Subcutaneous abdominal adipose tissue (tissue), 5 donors: ENCODE measurements at regions not wholly inside any gene's neighbourhood (a gene's known extent, or its start where the extent isn't known, plus 50 kb on each side); places are given as distances from the start of the nearest gene placed in this dataset.

ENCODE experiments used
- H3K27ac ChIP-seq: one replicate; pipeline ENCODE4 v1.7.0; 2013; ENCODE audit warnings: low read depth, mild to moderate bottlenecking, inconsistent platforms, low read length, moderate library complexity
- H3K27me3 ChIP-seq, 5 donors: one replicate each; pipeline ENCODE4 v1.7.0; 2013; ENCODE audit warnings: low read length in 5 of 5, inconsistent platforms in 1 of 5; ENCODE audit not compliant: control insufficient read depth in 5 of 5, insufficient read depth in 4 of 5
- H3K36me3 ChIP-seq, 5 donors: one replicate each; pipeline ENCODE4 v1.7.0; 2013; ENCODE audit warnings: low read length in 5 of 5; ENCODE audit not compliant: control insufficient read depth in 5 of 5, insufficient read depth in 5 of 5
- H3K4me1 ChIP-seq, 5 donors: one replicate each; pipeline ENCODE4 v1.7.0; 2013; ENCODE audit warnings: low read length in 5 of 5, mild to moderate bottlenecking in 3 of 5, moderate library complexity in 1 of 5; ENCODE audit not compliant: control insufficient read depth in 5 of 5, insufficient read depth in 5 of 5
- H3K4me3 ChIP-seq, 5 donors: one replicate each; pipeline ENCODE4 v1.7.0; 2013; ENCODE audit warnings: low read length in 5 of 5, low read depth in 1 of 5
- H3K9ac ChIP-seq, 5 donors: one replicate each; pipeline ENCODE4 v1.7.0; 2013; ENCODE audit warnings: low read length in 5 of 5, mild to moderate bottlenecking in 4 of 5, moderate library complexity in 3 of 5
- H3K9me3 ChIP-seq, 5 donors: one replicate each; pipeline ENCODE4 v1.7.0; 2013; ENCODE audit warnings: low read length in 5 of 5; ENCODE audit not compliant: control insufficient read depth in 5 of 5
- donor health status: healthy.
- donor health status: healthy.
- donor health status: healthy.
- donor health status: healthy.
- donor health status: healthy.

GRCh38 chr9:105054491-105054890 lies 126.5 kb upstream of the ABCA1 start:
- Histone ChIP-seq H3K9ac (no peak overlapping the region), H3K9me3 (no peaks in the 10 kb centered on the region), H3K27ac (no peak overlapping the region), H3K4me1 (peaks cover 0 to 11% (median 7%) of the 10 kb centered on the region in 5 donors), H3K36me3 (no peaks in the 10 kb centered on the region), H3K4me3 (no peak overlapping the region), H3K27me3 (no peaks in the 10 kb centered on the region)

- H3K27ac ChIP-seq, result no peak overlapping the region
- H3K9me3 ChIP-seq, result no peaks in the 10 kb centered on the region
- H3K36me3 ChIP-seq, result no peaks in the 10 kb centered on the region
- no peak overlapping the region for H3K9ac ChIP-seq
- no peaks in the 10 kb centered on the region for H3K27me3 ChIP-seq
- H3K4me3 ChIP-seq, result no peak overlapping the region
- peaks cover 0 to 11% (median 7%) of the 10 kb centered on the region in 5 donors for H3K4me1 ChIP-seq
Observed at GRCh38 chr9:105055917-105056316, 128.0 kb upstream of the ABCA1 start.

GRCh38 chr9:105057551-105057950 lies 129.6 kb upstream of the ABCA1 start:
- Histone ChIP-seq H3K9me3 (no peaks in the 10 kb centered on the region), H3K27me3 (no peaks in the 10 kb centered on the region), H3K27ac (no peak overlapping the region), H3K4me1 (peaks cover 0 to 12% (median 7%) of the 10 kb centered on the region in 5 donors), H3K4me3 (no peak overlapping the region), H3K9ac (no peak overlapping the region), H3K36me3 (no peaks in the 10 kb centered on the region)

GRCh38 chr9:105059252-105059651 lies 131.3 kb upstream of the ABCA1 start:
- Histone ChIP-seq H3K9me3 (no peaks in the 10 kb centered on the region), H3K27me3 (no peaks in the 10 kb centered on the region), H3K36me3 (no peaks in the 10 kb centered on the region), H3K9ac (no peak overlapping the region), H3K4me1 (peaks cover 7 to 19% (median 13%) of the 10 kb centered on the region in 5 donors), H3K27ac (no peak overlapping the region), H3K4me3 (no peak overlapping the region)

GRCh38 chr9:105062222-105062855 lies 134.4 kb upstream of the ABCA1 start:
- no peak overlapping the region for H3K9ac ChIP-seq
- H3K9me3 ChIP-seq, result no peaks in the 10 kb centered on the region
- H3K4me1 ChIP-seq, result peaks cover 16 to 41% (median 34%) of the 10 kb centered on the region in 5 donors
- H3K27me3 ChIP-seq, result no peaks in the 10 kb centered on the region
- no peaks in the 10 kb centered on the region for H3K36me3 ChIP-seq
- H3K27ac ChIP-seq, result no peak overlapping the region
- no peak overlapping the region for H3K4me3 ChIP-seq

GRCh38 chr9:105064248-105065097 lies 136.5 kb upstream of the ABCA1 start:
- peak overlapping the region in 4 of 5 donors; percentile 12 to 57 (median 36) for H3K9ac ChIP-seq
- no peaks in the 10 kb centered on the region for H3K27me3 ChIP-seq
- peak overlapping the region; percentile 7 to 52 (median 28) for H3K4me3 ChIP-seq
- H3K36me3 ChIP-seq, result no peaks in the 10 kb centered on the region
- peak overlapping the region; percentile 86 for H3K27ac ChIP-seq
- peaks cover 16 to 41% (median 34%) of the 10 kb centered on the region in 5 donors for H3K4me1 ChIP-seq
- peaks cover 0 to 5% (median 2%) of the 10 kb centered on the region in 5 donors for H3K9me3 ChIP-seq

- H3K27ac ChIP-seq, result peak overlapping the region; percentile 86
- H3K9me3 ChIP-seq, result peaks cover 0 to 5% (median 2%) of the 10 kb centered on the region in 5 donors
- peak overlapping the region in 1 of 5 donors; percentile 57 for H3K9ac ChIP-seq
- H3K4me3 ChIP-seq, result peak overlapping the region in 3 of 5 donors; percentile 28 to 52 (median 42)
- H3K4me1 ChIP-seq, result peaks cover 16 to 41% (median 34%) of the 10 kb centered on the region in 5 donors
- no peaks in the 10 kb centered on the region for H3K27me3 ChIP-seq
- no peaks in the 10 kb centered on the region for H3K36me3 ChIP-seq
Observed at GRCh38 chr9:105065098-105066088, 137.4 kb upstream of the ABCA1 start.

GRCh38 chr9:105066275-105066865 lies 138.4 kb upstream of the ABCA1 start:
- peaks cover 0 to 5% (median 2%) of the 10 kb centered on the region in 5 donors for H3K9me3 ChIP-seq
- peaks cover 16 to 41% (median 34%) of the 10 kb centered on the region in 5 donors for H3K4me1 ChIP-seq
- no peak overlapping the region for H3K9ac ChIP-seq
- no peak overlapping the region for H3K4me3 ChIP-seq
- no peaks in the 10 kb centered on the region for H3K36me3 ChIP-seq
- no peaks in the 10 kb centered on the region for H3K27me3 ChIP-seq
- peak overlapping the region; percentile 7 for H3K27ac ChIP-seq

- peaks cover 16 to 37% (median 33%) of the 10 kb centered on the region in 5 donors for H3K4me1 ChIP-seq
- no peak overlapping the region for H3K9ac ChIP-seq
- no peaks in the 10 kb centered on the region for H3K27me3 ChIP-seq
- H3K27ac ChIP-seq, result no peak overlapping the region
- H3K9me3 ChIP-seq, result peaks cover 0 to 5% (median 2%) of the 10 kb centered on the region in 5 donors
- no peak overlapping the region for H3K4me3 ChIP-seq
- H3K36me3 ChIP-seq, result no peaks in the 10 kb centered on the region
Observed at GRCh38 chr9:105067895-105068580, 140.1 kb upstream of the ABCA1 start.
